Kidney tubule cell (primary cell): ENCODE measurements at regions not wholly inside any gene's neighbourhood (a gene's known extent, or its start where the extent isn't known, plus 50 kb on each side); places are given as distances from the start of the nearest gene placed in this dataset.
"Not testable (repeated sequence)": the region's sequence is repeated elsewhere in the genome, so short reads cannot be mapped to it uniquely, and the experiment has no call there.

Experiments
- DNase-seq: peaks from one replicate; pipeline ENCODE4 v3.0.0-alpha.2; 2018; ENCODE audit warnings: low spot score

DNA sequence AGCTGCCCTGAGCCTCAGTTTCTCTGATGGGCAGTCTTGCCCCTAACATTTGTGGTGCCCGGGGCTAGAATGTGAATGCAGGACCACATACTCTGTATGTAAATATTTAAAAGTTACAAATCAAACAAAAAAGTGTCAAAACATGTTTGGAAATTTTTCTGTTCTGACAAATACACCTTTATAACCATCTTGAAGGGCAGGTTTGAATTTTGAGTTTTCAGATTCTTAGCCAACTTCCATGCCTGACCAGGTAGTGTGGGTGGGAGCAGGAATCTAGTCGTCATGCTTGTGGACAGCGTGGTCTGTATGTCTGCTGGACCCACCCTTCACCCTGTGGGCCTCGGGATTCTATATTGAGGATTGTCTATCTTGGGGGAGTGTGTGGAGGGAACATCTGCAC is 325.1 kb downstream of the SOX4 start:
- no peak for DNase-seq

DNA sequence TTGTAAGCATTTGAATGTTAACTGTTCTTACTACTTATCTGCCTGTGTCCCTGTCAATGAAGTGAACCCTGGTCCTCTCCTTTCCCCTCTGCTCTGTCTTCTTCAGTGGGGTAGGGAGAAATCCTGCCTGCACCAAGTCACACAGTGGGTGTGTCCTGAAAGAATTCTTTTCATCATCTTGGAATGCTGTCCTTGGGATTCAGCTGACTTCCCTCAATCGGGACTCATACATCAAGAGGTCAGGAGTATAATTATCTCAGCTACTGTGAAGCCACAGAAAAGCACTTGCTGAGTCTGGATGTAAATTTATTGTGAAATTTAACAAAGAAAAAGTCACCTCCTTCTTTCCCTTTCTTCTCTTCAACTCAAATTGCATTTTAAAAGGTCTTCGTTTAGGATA is 328.5 kb downstream of the SOX4 start:
- DNase-seq = peak; percentile 85

DNA sequence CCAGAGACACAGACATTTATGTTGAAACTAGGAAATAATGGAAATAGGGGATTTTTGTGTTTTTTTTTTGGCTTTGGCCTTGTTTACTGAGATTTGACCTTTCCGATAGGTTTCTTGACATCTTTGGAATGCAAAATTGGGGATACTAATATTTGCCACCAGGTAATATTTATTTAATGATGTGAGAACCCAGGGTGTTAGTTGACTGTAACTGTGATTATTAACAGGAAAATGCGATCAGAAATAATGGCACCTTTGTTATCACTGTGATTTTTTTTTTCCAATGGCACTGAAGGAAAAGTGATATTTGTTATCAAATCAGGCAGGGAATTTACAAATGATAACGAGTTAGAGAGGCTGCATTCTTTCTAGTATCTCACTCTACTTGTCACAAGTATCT is 330.5 kb downstream of the SOX4 start:
- DNase-seq = no peak

DNA sequence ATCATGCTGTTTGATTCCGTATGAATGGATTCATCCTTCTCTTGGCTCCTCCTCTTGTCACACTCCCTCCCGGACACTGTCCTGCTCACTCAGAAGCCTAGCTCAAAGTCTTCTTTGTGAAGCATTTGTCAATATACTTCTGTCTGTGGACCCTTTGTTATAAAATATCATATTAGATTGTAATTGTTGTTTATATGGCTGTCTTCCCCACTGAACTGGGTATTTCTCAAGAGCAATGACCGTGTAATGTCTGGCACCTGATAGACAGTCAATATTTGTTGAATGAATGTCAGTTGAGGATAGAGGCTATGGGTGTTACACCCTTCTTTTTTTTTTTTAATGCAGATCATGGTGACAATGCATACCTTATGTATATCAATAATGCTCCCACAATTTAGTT is 335.3 kb downstream of the SOX4 start:
- DNase-seq = no peak

DNA sequence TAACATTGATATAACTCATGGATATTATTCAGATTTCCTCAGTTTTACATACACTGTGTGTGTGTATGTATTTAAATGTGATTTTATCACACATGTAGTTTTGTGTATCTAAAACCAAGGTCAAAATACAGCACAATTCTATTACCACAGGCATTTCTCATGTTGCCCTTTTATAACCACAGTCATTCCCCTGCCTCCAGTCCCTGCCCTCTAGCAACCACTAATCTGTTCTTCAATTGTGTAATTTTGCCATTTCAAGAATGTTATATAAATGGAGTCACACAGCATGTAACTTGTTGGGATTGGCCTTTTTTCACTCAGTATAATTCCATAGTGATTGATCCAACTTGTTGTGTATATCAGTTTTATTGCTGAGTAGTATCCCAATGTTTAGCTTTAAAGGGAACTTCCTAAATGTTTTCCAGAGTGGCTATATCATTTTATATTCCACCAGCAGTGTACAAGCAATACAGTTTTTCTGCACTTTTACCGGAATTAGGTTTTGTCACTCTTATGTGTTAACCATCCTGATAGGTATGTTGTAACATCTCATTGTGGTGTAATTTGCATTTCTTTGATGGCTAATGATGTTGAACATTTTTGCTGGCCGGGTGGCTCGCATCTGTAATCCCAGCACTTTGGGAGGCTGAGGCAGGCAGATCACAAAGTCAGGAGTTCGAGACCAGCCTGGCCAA is 338.2 kb downstream of the SOX4 start:
- DNase-seq = no peak

DNA sequence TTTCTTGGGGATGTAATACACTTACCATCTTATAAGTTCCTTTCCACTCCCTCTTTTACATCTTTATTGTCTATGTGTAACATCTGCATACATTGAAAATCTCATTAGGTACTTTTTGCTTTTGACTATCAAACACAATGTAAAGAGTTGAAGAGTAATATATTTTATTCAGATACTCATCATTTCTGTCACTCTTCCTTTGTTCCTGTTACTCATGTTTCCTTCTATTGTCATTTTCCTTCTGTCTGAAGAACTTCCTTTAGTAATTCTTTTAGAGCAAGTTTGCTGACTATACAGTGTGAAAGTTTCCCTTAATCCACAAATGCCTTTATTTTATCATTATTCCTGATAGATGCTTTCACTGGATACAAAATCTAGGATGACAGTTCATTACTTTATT is 339.8 kb downstream of the SOX4 start:
- no peak for DNase-seq

DNA sequence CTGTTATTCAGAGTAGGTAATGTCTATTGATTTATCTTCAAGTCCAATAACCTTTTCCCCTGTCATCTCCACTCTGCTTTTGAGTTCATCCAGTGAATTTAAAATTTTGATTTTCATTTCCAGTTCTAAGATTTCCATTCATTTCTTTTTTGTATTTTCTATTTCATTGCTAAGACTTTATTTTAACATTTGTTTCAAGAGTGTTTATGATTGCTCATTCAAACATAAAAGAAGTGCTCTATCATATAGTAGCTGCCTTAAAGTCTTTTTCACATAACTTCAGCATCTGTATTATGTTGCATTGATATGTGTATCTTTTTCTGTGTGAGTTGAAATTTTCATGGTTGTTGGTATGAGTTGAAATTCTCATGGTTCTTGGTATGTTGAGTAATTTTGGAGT is 341.6 kb downstream of the SOX4 start:
- DNase-seq = no peak

DNA sequence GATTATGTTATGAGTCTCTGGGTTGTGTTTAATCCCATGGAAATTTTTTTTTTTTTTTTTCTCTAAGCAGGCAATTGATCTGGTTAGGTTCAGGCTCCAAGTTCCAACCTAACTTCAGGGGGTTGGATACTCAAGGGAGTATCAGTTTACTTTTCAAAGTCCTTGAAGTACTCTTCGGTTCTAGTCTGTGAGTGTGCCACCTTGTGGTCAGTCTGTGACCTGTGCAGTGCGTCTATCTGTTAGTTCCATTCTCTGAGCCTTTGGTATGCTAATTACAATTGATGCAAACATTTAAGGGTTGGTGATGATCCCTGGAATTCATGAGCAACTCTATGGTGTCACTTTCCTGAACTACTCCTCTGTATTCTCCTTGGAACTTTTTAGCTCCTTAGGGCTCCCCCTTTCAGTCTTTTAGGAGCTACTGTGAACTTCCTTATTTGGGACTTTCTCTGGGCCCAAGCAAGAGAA is 342.0 kb downstream of the SOX4 start:
- peak; percentile 74 for DNase-seq

DNA sequence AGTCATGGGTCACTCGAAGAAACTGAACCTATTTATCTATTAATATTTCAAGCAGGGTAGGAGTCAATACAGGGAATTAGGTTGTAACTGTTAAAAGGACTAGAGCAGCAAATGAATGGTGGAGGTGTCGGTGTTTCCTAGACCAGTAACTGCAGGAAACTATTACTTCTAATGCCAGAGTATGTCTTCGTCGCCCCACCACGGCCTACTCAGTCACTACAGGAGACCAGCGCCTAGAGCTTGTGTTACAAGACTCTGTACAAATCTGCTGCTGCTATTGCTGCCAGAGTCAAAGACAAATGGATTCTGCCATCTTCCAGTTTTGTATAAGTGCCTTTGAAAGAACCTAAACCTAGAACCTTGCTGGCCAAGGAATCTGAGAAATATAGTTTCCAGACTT is 343.9 kb downstream of the SOX4 start:
- no peak for DNase-seq

DNA sequence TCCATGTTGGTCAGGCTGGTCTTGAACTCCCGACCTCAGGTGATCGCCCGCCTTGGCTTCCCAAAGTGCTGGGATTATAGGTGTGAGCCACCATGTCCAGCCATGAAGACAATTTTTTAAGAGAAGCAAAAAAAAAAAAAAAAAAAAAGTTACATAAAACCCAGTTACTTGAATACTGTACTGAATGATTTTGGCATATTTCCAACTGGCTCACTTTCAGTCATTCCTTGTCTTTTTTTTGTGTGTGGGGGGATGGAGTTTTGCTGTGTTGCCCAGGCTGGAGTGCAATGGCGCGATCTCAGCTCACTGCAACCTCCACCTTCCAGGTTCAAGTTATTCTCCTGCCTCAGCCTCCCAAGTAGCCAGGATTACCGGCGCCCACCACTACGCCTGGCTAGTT is 345.5 kb downstream of the SOX4 start:
- DNase-seq = not testable (repeated sequence)

DNA sequence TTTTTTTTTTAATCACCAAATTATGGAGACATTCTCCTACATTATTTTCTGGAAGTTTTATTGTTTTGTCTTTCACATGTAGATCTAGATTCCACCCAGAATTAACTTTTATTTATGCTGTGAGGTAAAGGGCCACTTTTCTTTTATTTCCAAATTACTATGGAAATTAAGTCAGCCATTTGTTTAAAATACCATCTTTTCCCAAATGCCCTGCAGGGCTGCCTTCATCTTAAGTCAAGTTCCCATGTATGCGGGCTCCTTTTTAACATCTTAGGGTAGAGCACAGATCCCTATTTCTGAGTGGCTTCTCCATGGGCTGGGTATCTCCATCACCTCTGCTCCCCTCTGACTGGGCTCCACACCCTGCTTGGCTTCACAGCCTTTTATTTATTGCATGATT is 348.4 kb downstream of the SOX4 start:
- DNase-seq = no peak

DNA sequence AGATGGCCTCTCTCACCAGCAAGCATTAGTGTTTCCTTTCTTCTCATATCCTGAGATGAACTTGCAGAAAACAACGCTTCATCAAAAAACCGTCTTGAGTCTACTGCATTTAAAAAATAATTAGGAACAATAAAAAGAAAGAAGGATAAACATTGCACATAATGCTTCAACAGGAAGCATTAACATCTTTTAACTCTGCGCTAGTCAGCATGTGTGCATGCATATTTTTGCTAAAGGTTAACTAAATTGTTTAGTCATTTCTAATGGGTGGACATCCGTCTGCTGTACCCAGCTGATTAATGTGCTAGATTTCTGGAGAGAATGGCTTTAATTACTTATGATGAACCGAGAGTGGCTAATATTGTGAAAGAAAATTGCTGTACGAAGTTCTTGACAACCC is 349.3 kb downstream of the SOX4 start:
- DNase-seq = peak; percentile 79

DNA sequence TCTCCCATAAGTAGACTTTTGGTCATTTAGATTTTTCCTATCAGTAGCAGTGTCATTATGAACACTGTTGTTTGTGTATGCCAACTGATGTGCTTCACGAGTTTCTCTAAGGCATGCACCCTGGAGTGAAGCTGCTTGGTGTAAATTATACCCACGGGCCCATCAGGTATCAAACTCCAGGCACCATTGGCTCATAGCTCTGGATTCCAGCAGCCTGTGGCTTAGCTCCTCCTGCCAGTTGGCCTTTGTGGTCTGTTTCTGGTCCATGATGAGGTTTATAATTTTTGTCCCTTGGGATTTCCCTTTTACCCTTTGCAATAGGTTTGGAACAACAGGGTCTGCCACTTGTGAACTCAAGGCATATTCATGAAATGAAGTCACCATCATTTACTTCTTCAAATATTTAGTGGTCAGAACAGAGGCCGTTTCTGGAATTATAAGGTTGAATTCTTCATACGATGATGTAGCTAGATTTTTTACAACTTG is 350.5 kb downstream of the PRL start:
- DNase-seq = peak; percentile 99

DNA sequence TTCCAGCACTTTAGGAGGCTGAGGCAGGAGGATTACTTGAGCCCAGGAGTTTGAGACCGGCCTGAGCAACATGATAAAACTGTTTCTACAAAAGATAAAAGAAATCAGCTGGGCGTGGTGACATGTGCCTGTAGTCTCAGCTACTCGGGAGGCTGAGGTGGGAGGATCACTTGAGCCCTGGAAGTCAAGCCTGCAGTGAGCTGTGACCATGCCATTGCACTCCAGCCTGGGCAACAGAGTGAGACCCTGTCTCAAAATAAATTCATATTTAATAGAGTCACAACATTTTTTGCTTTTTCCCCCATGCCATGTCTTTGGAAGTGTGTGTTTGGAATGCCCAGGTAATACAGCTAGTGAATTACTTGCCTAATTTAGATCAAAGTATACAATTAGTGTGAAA is 349.6 kb downstream of the PRL start:
- not testable (repeated sequence) for DNase-seq

DNA sequence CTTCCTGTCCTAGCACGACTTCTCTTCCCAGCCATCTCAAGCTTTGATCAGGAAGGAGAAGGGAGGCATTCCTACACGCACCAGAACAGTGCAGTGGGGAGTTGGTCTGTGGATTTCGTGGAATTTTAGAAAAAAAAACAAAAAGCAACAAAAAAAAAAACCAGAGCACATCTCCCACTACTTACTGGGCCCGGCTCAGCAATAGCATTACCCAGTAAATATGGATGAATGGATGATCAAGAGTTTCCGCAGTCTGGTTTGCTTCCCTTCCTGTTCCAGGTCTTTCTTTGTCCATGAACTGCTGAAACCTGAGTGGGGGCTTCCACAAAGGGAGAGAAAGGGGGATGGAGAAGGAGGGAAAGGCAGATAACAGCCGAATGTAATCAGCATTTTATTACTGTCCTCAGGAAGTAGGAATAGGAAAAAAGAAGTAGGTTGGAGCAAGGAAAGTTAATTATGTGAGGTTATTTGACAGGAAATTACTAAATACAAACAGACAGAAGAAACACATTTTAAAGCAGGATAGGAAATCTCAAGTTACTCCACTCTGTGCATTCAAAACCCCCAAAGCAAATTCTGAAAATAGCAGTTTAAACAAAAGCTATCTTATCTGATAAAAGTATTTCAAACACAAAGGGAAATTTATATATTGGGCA is 349.0 kb downstream of the PRL start:
- DNase-seq = no peak

DNA sequence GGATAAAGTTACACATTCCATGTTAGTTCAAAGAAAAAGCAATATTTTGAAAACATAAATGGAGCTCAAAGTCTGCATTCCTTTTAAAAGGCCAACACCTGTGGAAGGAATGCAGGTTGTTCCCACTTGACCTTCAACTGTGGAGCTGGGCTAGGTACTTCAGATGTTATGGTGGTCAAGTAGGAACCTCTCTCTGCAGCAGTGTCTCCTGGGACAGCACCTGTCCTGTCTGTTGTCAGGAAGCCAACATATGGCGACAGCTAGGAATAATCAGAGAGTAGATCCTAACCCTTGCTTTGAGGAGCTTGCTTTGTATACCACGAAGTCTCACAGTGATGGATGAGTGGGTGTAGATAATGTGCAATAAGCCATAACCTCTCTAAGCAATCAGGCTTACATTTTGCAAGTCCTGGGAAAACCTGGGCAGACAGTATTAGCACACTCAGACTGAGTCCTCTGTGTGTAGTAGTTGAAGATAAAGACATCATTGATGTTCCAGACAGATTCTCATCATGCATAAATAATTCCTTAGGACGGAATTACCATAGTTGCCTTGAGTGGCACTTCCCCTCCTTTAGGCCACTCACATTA is 347.5 kb downstream of the PRL start:
- peak; percentile 64 for DNase-seq

DNA sequence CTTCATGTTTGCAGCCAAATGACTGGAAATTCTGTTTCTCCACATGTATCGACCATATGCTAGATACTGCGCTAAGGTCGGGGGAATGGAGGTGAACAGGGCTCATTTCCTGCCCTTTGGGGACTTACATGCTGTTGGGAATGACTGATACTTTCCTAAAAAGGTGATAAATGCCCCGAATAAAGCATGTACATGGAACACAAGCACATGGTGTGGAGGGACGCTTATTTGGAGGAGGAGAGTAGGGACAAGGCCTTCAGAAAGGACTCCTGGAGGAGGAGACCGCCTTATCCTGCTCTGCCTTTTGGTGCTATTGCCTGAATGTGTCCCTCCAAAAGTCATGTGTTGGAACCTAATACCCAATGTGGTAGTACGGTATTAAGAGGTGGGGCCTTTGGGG is 344.5 kb downstream of the PRL start:
- DNase-seq = no peak

DNA sequence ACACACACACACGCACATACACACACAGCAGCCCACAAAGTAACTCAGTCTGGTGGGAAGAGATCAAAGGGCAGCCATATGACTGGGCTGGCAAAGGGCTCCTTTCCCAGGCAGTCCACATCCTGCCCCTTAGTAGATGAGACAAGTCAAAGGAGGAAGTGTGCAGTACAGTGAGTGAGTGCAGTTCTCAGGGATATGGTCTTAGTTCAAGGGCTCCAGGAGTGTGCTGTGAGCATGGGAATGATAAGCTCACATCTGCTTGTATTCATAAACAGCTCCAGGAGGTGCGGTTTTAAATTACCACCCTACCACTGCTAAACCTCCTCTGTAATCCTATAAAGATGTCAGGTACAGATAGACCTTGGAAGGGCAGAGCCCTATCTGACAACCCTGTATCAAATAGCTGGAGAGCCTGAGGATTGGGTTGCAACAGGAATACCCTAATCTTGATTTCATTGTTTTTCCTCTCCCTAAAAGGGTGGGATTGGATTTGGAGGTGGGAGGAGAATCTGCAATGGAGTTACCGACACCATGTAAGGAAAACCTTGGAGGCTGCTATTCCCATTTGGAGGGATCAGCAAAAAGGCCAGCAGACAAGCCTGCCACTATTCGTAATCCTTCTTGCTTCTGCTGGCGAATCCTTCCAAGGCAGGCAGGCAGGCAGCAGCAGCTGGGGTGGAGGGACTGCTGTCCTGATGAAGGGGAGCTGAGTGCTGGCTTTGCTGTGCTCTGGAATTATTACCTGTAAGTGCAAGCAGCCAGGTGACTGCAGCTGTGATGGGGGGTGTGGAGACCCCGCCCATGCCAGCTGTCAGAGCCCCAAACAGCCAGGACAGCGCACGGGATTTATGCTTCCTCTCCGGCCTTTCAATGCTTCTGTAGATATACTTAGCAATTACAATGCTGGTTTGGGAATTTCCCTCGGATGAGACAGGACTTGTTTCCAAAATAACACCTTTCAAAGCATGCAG is 342.7 kb downstream of the PRL start:
- DNase-seq = peak; percentile 79

DNA sequence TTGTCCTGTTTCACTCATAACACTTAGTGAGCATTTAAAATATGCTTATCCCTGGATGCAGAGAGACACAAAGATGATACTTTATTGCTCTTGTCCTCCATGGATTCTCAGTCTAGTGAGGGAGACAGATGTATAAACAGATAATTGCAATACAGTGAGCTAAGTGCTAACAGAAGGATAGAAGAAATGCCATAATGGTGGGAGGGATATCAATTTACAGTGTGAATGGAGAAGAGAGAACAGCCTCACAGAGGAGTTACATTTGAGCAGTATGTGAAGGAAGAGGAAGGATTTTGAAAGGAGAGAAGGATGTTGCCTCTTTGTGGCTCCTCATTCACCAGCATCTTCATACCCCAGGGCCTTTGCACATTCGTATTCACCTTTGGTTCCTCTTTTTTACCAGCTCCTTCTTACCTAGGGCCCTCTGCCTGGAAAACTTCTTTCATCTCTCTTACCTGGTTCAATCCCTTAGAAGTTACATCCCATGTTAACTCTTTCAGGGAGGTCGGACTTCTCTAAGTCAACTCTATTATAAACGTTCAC is 341.7 kb downstream of the PRL start:
- DNase-seq = no peak

DNA sequence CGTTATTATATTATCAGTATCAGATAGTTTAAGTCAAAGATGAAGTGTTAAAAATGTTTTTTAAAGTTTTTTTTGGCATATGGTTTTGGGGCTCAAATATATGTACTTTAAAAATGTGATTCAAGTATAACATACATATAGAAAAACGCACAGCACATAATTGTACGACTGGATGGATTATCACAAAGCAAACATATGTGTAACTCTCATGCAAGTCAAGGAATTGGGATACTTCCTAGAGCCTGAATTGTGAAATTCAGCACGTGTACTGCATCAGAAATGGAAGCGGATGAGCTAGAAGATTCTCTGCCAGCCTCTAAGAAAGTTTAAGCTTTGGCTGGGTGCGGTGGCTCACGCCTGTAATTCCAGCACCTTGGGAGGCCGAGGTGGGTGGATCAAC is 340.9 kb downstream of the PRL start:
- no peak for DNase-seq

DNA sequence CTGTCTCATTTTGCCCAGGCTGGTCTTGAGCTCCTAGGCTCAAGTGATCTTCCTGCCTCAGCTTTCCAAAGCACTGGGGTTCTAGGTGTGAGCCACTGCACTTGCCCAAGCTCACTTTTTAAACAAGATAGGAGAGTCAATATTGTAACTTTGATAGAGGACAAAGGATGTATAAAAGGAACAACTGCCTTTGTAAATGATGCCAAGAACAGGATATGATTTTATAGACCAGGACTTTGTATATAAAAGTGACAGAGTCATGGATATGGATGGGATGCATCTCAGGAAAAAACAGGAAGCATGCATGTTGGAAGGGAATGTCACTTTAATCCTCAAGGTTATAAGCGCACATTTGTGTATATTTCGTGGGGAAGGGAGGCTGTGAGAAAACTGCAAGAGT is 338.4 kb downstream of the PRL start:
- no peak for DNase-seq

DNA sequence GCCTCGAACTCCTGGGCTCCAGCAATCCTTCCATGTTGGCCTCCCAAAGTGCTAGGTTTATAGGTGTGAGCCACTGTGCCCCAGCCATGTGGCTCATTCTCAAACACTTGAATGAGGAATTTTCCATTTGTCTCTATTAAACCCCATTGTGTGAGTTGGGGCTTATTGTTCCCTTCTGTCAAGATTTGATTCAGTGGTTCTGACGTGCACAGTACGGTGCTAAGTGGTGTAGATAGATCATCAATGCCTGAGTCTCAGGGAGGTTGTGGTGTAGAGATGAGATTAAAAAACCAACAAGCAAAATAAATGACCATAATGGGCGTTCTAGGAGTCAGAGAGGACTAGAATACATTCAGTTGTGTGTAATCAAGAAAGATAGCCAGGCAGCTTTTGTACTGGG is 335.6 kb downstream of the PRL start:
- DNase-seq = no peak
